Neural progenitor cell (in vitro differentiated cells): ENCODE measurements at regions not wholly inside any gene's neighbourhood (a gene's known extent, or its start where the extent isn't known, plus 50 kb on each side); places are given as distances from the start of the nearest gene placed in this dataset.

Source experiments
- DNase-seq: peaks from one replicate; pipeline ENCODE4 v3.0.0-alpha.2; 2016; ENCODE audit warnings: low spot score
- H2AFZ ChIP-seq: fragments of 200-600 bp; sonication (generic); replicated peaks from 2 replicates; pipeline ENCODE4 v1.6.1; 2016; ENCODE audit warnings: antibody characterized with exemption
- H3F3A ChIP-seq: fragments of 200-600 bp; sonication (generic); 2 replicates; pipeline ENCODE4 v1.6.1; 2016; ENCODE audit warnings: antibody characterized with exemption, low read depth
- H3K27ac ChIP-seq: fragments of 200-600 bp; sonication (generic); 2 replicates; pipeline ENCODE4 v1.5.1; 2016; ENCODE audit warnings: mild to moderate bottlenecking
- H3K27me3 ChIP-seq: fragments of 200-600 bp; sonication (generic); 2 replicates; pipeline ENCODE4 v1.6.1; 2016; ENCODE audit warnings: mild to moderate bottlenecking, moderate library complexity
- H3K36me3 ChIP-seq: fragments of 200-600 bp; sonication (generic); 2 replicates; pipeline ENCODE4 v1.5.1; 2016
- H3K4me1 ChIP-seq: fragments of 200-600 bp; sonication (generic); 2 replicates; pipeline ENCODE4 v1.6.1; 2016; ENCODE audit warnings: mixed run types
- H3K4me2 ChIP-seq: fragments of 200-600 bp; sonication (generic); 2 replicates; pipeline ENCODE4 v1.6.1; 2016
- H3K4me3 ChIP-seq: fragments of 200-600 bp; sonication (generic); 2 replicates; pipeline ENCODE4 v1.5.1; 2016
- H3K79me2 ChIP-seq: fragments of 200-600 bp; sonication (generic); 2 replicates; pipeline ENCODE4 v1.6.1; 2016; ENCODE audit warnings: low read depth
- H3K9ac ChIP-seq: fragments of 200-600 bp; sonication (generic); 2 replicates; pipeline ENCODE4 v1.6.1; 2016
- H3K9me3 ChIP-seq: fragments of 200-600 bp; sonication (generic); 2 replicates; pipeline ENCODE4 v1.5.1; 2016; ENCODE audit warnings: low read depth
- H4K20me1 ChIP-seq: fragments of 200-600 bp; sonication (generic); 2 replicates; pipeline ENCODE4 v1.6.1; 2016; ENCODE audit warnings: low read depth
- H3K27ac Mint-ChIP-seq: 3 replicates; pipeline ENCODE4 v1.8.0; 2021; ENCODE audit warnings: mixed read lengths
- H3K27me3 Mint-ChIP-seq: 2 replicates; pipeline ENCODE4 v1.8.0; 2022; ENCODE audit warnings: low read depth, mild to moderate bottlenecking, inconsistent platforms, moderate library complexity, mixed read lengths; ENCODE audit not compliant: insufficient read depth
- H3K36me3 Mint-ChIP-seq: 3 replicates; pipeline ENCODE4 v1.8.0; 2021; ENCODE audit warnings: mixed read lengths
- H3K4me1 Mint-ChIP-seq: 3 replicates; pipeline ENCODE4 v1.8.0; 2021; ENCODE audit warnings: mixed read lengths
- H3K4me3 Mint-ChIP-seq: 3 replicates; pipeline ENCODE4 v1.8.0; 2021; ENCODE audit warnings: mild to moderate bottlenecking, moderate library complexity, mixed read lengths
- H3K9me3 Mint-ChIP-seq: 3 replicates; pipeline ENCODE4 v1.8.0; 2020; ENCODE audit warnings: mixed read lengths
- EZH2 ChIP-seq: fragments of 200-600 bp; sonication (generic); IDR thresholded peaks from 2 replicates; pipeline ENCODE4 v1.6.1; 2017; ENCODE audit warnings: antibody characterized with exemption, mild to moderate bottlenecking, moderate library complexity
- EZH2phosphoT487 ChIP-seq: fragments of 200-600 bp; sonication (generic); IDR thresholded peaks from 2 replicates; pipeline ENCODE4 v1.6.1; 2017; ENCODE audit warnings: antibody characterized with exemption
- TF ChIP-seq, protein P1 (sequence below): fragments of 200-600 bp; sonication (generic); IDR thresholded peaks from 2 replicates; pipeline ENCODE4 v1.5.1; 2017; ENCODE audit warnings: antibody characterized with exemption, mild to moderate bottlenecking

DNA sequence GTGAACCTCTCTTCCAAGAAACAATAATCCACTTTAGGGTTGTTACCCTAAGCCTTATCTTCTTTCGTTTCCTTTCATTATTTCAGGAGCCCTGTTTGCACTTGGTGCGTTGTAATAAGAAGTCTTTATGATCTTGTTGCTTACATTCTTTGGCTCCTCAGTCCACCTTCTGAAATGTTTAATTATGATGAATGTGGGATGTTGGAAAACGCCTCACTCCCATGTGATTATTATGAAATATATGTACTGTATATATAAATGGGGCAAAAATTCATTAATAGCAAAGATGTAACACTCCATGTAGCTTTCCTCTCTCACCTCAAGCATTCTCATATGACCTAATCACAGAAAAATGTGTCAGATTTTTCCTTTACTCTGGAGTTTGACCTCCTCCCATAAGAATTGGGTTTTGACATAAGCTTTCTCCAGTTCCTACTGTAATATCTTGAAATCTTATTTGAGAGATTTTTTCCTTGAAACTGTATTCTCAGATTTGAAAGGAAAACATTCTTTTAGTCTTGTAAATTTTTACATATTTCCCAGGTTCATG, 397.2 kb upstream of the FANCL start:
- no peak overlapping the region for H3K4me3 Mint-ChIP-seq
- peaks cover 20% of the 10 kb centered on the region for H3K4me1 ChIP-seq
- TF ChIP-seq, protein P1, sequence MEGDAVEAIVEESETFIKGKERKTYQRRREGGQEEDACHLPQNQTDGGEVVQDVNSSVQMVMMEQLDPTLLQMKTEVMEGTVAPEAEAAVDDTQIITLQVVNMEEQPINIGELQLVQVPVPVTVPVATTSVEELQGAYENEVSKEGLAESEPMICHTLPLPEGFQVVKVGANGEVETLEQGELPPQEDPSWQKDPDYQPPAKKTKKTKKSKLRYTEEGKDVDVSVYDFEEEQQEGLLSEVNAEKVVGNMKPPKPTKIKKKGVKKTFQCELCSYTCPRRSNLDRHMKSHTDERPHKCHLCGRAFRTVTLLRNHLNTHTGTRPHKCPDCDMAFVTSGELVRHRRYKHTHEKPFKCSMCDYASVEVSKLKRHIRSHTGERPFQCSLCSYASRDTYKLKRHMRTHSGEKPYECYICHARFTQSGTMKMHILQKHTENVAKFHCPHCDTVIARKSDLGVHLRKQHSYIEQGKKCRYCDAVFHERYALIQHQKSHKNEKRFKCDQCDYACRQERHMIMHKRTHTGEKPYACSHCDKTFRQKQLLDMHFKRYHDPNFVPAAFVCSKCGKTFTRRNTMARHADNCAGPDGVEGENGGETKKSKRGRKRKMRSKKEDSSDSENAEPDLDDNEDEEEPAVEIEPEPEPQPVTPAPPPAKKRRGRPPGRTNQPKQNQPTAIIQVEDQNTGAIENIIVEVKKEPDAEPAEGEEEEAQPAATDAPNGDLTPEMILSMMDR, result no peak
- no peak for TF ChIP-seq EZH2phosphoT487
- TF ChIP-seq EZH2, result no peak
- no peaks in the 10 kb centered on the region for H3K27me3 ChIP-seq
- H3F3A ChIP-seq, result no peaks in the 10 kb centered on the region
- no peak overlapping the region for H3K4me3 ChIP-seq
- no peaks in the 10 kb centered on the region for H3K36me3 Mint-ChIP-seq
- no peak for DNase-seq
- no peaks in the 10 kb centered on the region for H3K9me3 Mint-ChIP-seq
- H3K4me1 Mint-ChIP-seq, result peaks cover 30% of the 10 kb centered on the region
- no peak overlapping the region for H3K4me2 ChIP-seq
- no peak overlapping the region for H2AFZ ChIP-seq
- no peaks in the 10 kb centered on the region for H3K9me3 ChIP-seq
- H4K20me1 ChIP-seq, result no peaks in the 10 kb centered on the region
- H3K79me2 ChIP-seq, result no peaks in the 10 kb centered on the region
- H3K36me3 ChIP-seq, result no peaks in the 10 kb centered on the region
- H3K9ac ChIP-seq, result no peak overlapping the region
- H3K27me3 Mint-ChIP-seq, result no peaks in the 10 kb centered on the region
- no peak overlapping the region for H3K27ac Mint-ChIP-seq
- H3K27ac ChIP-seq, result no peak overlapping the region

DNA sequence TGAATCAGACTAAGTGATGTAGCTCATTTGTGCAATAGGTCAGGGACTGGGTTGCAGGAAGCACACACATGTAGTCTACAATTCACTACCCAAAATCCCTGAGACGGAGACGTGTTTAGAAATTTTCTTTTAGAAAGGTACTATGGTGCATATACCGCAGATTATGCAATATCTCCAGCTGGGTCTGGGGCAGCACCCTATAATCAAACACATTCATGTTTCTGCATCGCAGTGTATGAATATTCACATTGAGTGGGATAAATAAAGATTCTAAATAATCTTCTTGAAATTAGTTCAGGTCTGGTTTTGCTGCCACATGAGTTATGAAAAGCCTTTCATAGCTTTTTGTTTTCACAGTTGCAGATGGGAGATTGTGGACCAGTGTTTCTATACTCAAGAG, 395.7 kb upstream of the FANCL start:
- DNase-seq, result no peak
- Histone ChIP-seq H3K9ac (no peak overlapping the region), H4K20me1 (no peaks in the 10 kb centered on the region), H3K27ac (no peak overlapping the region), H3K9me3 (no peaks in the 10 kb centered on the region), H3K4me1 (peaks cover 20% of the 10 kb centered on the region), H3K4me3 (no peak overlapping the region), H2AFZ (no peak overlapping the region), H3F3A (no peaks in the 10 kb centered on the region), H3K79me2 (no peaks in the 10 kb centered on the region), H3K36me3 (no peaks in the 10 kb centered on the region), H3K27me3 (no peaks in the 10 kb centered on the region), H3K4me2 (no peak overlapping the region)
- H3K27me3 Mint-ChIP-seq, result no peaks in the 10 kb centered on the region
- TF ChIP-seq, protein P1, result no peak
- TF ChIP-seq EZH2 (no peak), EZH2phosphoT487 (no peak)
- no peaks in the 10 kb centered on the region for H3K9me3 Mint-ChIP-seq
- no peaks in the 10 kb centered on the region for H3K36me3 Mint-ChIP-seq
- peaks cover 32% of the 10 kb centered on the region for H3K4me1 Mint-ChIP-seq
- H3K27ac Mint-ChIP-seq, result no peak overlapping the region
- H3K4me3 Mint-ChIP-seq, result no peak overlapping the region

DNA sequence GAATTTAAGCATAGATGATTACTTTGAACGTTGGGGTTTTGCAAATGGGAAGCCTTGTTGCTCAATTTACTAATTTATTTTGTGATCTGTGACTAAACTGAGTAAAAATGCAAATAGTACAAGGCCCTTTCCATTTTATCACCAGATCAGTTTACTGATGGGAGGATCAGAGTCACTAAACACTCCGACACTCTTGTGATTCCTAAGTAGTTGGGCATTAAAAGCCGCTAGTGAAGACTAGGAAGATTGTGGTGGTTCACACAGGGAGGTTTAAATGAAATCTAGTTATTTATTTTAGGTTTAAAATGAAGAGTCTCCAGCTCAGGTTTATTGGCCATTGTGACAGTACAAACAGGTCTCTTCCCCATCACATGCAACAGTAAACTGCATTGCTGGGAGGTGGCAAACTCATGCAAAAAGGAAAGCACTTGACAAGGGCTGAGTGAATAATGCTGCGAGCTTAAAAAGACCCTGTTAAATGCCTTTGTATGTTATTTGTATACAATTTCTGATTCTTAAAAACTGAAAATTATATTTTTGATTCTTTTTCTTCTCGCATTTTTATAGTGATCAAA, 394.8 kb upstream of the FANCL start:
- Histone ChIP-seq H3K9me3 (no peaks in the 10 kb centered on the region), H3K79me2 (no peaks in the 10 kb centered on the region), H4K20me1 (no peaks in the 10 kb centered on the region), H3F3A (no peaks in the 10 kb centered on the region), H3K36me3 (no peaks in the 10 kb centered on the region), H3K27ac (no peak overlapping the region), H3K9ac (no peak overlapping the region), H2AFZ (no peak overlapping the region), H3K4me1 (peaks cover 20% of the 10 kb centered on the region), H3K4me3 (no peak overlapping the region), H3K4me2 (no peak overlapping the region), H3K27me3 (no peaks in the 10 kb centered on the region)
- no peak for DNase-seq
- TF ChIP-seq EZH2 (no peak), EZH2phosphoT487 (no peak)
- TF ChIP-seq, protein P1, result no peak
- H3K9me3 Mint-ChIP-seq, result no peaks in the 10 kb centered on the region
- peaks cover 32% of the 10 kb centered on the region for H3K4me1 Mint-ChIP-seq
- H3K36me3 Mint-ChIP-seq, result no peaks in the 10 kb centered on the region
- no peak overlapping the region for H3K4me3 Mint-ChIP-seq
- H3K27ac Mint-ChIP-seq, result no peak overlapping the region
- no peaks in the 10 kb centered on the region for H3K27me3 Mint-ChIP-seq
